PC-3 (cell line): ENCODE measurements at regions not wholly inside any gene's neighbourhood (a gene's known extent, or its start where the extent isn't known, plus 50 kb on each side); places are given as distances from the start of the nearest gene placed in this dataset.
A peak's percentile ranks its signal among the peaks of the same experiment; 100 is the strongest.

Source experiments
- ATAC-seq: fragments of 200-7000 bp; cut with Tn5 transposase; 2 replicates; pipeline ENCODE4 v1.9.1; 2020; ENCODE audit warnings: mild to moderate bottlenecking, moderate library complexity
- BruUV-seq: library from RNA; stranded (reverse); fragments of 400-500 nt; replicated peaks from 2 replicates; lab custom pipeline; 2021; lab: Mats Ljungman, UMichigan
- CTCF ChIA-PET: fragments of 300-600 bp; sonication (Branson Sonifier 250); formaldehyde crosslinking; loops from one replicate; lab custom pipeline; 2022; ENCODE audit warnings: antibody characterized with exemption; lab: Charles Lee
- POLR2A ChIA-PET: fragments of 300-600 bp; sonication (Branson Sonifier 250); formaldehyde crosslinking; loops from one replicate; lab custom pipeline; 2022; ENCODE audit warnings: antibody characterized with exemption; ENCODE audit not compliant: unreplicated experiment; lab: Charles Lee
- DNase-seq: peaks from one replicate; pipeline ENCODE4 v3.0.0-alpha.2; 2015
- H2AFZ ChIP-seq: fragments of 300-600 bp; sonication (generic); 2 replicates; pipeline ENCODE4 v1.6.0; 2016; ENCODE audit warnings: antibody characterized with exemption, low read length
- H3F3A ChIP-seq: fragments of 300-600 bp; sonication (generic); one replicate; pipeline ENCODE4 v1.6.0; 2017; ENCODE audit warnings: antibody characterized with exemption, low read length, control low read depth, mild to moderate bottlenecking; ENCODE audit not compliant: unreplicated experiment
- H3K27ac ChIP-seq: fragments of 300-600 bp; sonication (generic); 2 replicates; pipeline ENCODE4 v1.5.1; 2016; ENCODE audit warnings: mild to moderate bottlenecking, low read length
- H3K27me3 ChIP-seq: fragments of 300-600 bp; sonication (generic); 2 replicates; pipeline ENCODE4 v1.6.1; 2016; ENCODE audit warnings: low read length, mixed read lengths
- H3K36me3 ChIP-seq: fragments of 300-600 bp; sonication (generic); 2 replicates; pipeline ENCODE4 v1.6.1; 2016; ENCODE audit warnings: low read depth, mixed run types, low read length, mixed read lengths
- H3K4me1 ChIP-seq: fragments of 300-600 bp; sonication (generic); 2 replicates; pipeline ENCODE4 v1.5.1; 2016; ENCODE audit warnings: low read length; ENCODE audit not compliant: insufficient read depth
- H3K4me2 ChIP-seq: fragments of 300-600 bp; sonication (generic); 2 replicates; pipeline ENCODE4 v1.6.0; 2016; ENCODE audit warnings: low read length
- H3K4me3 ChIP-seq: fragments of 300-600 bp; sonication (generic); 2 replicates; pipeline ENCODE4 v1.5.1; 2016; ENCODE audit warnings: mild to moderate bottlenecking, low read length, mixed read lengths
- H3K79me2 ChIP-seq: fragments of 300-600 bp; sonication (generic); 2 replicates; pipeline ENCODE4 v1.6.1; 2017; ENCODE audit warnings: low read length, mixed read lengths
- H3K9ac ChIP-seq: fragments of 300-600 bp; sonication (generic); 2 replicates; pipeline ENCODE4 v1.6.0; 2016; ENCODE audit warnings: mild to moderate bottlenecking, low read length
- H3K9me2 ChIP-seq: fragments of 300-600 bp; sonication (generic); replicated peaks from 2 replicates; pipeline ENCODE4 v1.6.1; 2016; ENCODE audit warnings: mixed run types, low read length, mixed read lengths
- H3K9me3 ChIP-seq: fragments of 300-600 bp; sonication (generic); 2 replicates; pipeline ENCODE4 v1.6.1; 2016; ENCODE audit warnings: low read length, mixed read lengths
- H4K20me1 ChIP-seq: fragments of 300-600 bp; sonication (generic); 2 replicates; pipeline ENCODE4 v1.6.1; 2016; ENCODE audit warnings: low read length, mixed read lengths
- EZH2 ChIP-seq: fragments of 300-600 bp; sonication (generic); IDR thresholded peaks from one replicate; pipeline ENCODE4 v1.6.1; 2017; ENCODE audit warnings: antibody characterized with exemption, mild to moderate bottlenecking, low read length; ENCODE audit not compliant: unreplicated experiment
- EZH2phosphoT487 ChIP-seq: fragments of 300-600 bp; sonication (generic); IDR thresholded peaks from 2 replicates; pipeline ENCODE4 v1.6.1; 2018; ENCODE audit warnings: mild to moderate bottlenecking, antibody characterized with exemption, low read length, borderline replicate concordance
- intact Hi-C: fragments of 100-400 bp; cut with micrococcal nuclease; formaldehyde crosslinking; loops from 2 replicates; pipeline ENCODE4 v1.9.0; 2023
- TF ChIP-seq, protein P1 (sequence below): fragments of 300-600 bp; sonication (generic); conservative IDR thresholded peaks from 2 replicates; pipeline ENCODE4 v1.5.1; 2017; ENCODE audit warnings: antibody characterized with exemption, low read depth, mild to moderate bottlenecking, low read length

DNA sequence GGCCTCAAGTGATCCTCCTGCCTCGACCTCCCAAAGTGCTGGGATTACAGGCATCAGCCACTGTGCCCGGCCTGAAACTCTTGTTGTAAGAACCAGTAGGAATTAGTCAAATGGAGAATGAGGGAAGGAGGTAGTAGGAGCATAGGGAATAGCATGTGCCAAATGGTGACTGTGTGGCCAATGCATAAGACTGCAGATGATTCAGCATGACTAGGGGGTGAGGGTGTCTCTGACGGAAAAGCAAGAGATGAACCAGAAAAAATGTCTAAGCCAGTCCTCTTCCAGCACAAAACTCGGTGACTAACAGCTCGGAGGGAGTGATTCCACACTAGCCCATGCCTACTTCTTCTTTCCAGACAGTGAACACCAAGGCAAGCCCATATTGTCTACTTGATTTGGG lies 58.2 kb upstream of the DUSP21 start:
- intact Hi-C loops, result no loop called here
- H3K36me3 ChIP-seq, result no peaks in the 10 kb centered on the region
- H3K4me2 ChIP-seq, result peak overlapping the region; percentile 44
- H4K20me1 ChIP-seq, result no peaks in the 10 kb centered on the region
- POLR2A ChIA-PET, result no interaction called here
- peak overlapping the region; percentile 50 for H3K9ac ChIP-seq
- CTCF ChIA-PET, result no interaction called here
- no peaks in the 10 kb centered on the region for H3K79me2 ChIP-seq
- no peak overlapping the region for H3K4me3 ChIP-seq
- BruUV-seq, result no TSS peak
- H3K9me3 ChIP-seq, result no peaks in the 10 kb centered on the region
- no peaks in the 10 kb centered on the region for H3K9me2 ChIP-seq
- H3K27me3 ChIP-seq, result no peaks in the 10 kb centered on the region
- ATAC-seq (peak; percentile 99), DNase-seq (peak; percentile 92)
- peaks cover 28% of the 10 kb centered on the region for H3K4me1 ChIP-seq
- no peak for TF ChIP-seq EZH2phosphoT487
- no peak for TF ChIP-seq EZH2
- TF ChIP-seq, protein P1, sequence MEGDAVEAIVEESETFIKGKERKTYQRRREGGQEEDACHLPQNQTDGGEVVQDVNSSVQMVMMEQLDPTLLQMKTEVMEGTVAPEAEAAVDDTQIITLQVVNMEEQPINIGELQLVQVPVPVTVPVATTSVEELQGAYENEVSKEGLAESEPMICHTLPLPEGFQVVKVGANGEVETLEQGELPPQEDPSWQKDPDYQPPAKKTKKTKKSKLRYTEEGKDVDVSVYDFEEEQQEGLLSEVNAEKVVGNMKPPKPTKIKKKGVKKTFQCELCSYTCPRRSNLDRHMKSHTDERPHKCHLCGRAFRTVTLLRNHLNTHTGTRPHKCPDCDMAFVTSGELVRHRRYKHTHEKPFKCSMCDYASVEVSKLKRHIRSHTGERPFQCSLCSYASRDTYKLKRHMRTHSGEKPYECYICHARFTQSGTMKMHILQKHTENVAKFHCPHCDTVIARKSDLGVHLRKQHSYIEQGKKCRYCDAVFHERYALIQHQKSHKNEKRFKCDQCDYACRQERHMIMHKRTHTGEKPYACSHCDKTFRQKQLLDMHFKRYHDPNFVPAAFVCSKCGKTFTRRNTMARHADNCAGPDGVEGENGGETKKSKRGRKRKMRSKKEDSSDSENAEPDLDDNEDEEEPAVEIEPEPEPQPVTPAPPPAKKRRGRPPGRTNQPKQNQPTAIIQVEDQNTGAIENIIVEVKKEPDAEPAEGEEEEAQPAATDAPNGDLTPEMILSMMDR, result no peak
- peak overlapping the region; percentile 9; the same call in 1 of the 2 replicates for H2AFZ ChIP-seq
- no peaks in the 10 kb centered on the region for H3F3A ChIP-seq
- peak overlapping the region; percentile 82 for H3K27ac ChIP-seq

DNA sequence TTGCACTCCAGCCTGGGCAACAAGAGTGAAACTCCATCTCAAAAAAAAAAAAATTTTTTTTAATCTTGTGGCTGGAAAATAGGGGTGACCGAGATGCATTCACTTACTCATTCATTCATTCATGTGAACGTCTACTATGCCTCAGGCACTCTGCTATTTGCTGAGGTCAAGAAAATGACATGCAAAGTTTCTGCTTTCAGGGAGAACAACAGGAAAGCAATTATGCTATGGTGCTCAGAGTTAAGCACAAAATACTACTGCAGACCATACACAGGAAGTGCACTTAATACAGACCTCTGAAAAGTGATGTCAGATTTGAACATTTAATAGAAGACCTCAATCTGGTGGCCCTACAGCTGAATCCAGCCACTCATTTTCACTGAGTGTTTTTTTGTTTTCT lies 59.6 kb upstream of the DUSP21 start:
- no TSS peak for BruUV-seq
- H3K9ac ChIP-seq, result peak overlapping the region; percentile 50
- H3F3A ChIP-seq, result no peaks in the 10 kb centered on the region
- no peaks in the 10 kb centered on the region for H3K9me3 ChIP-seq
- H3K27me3 ChIP-seq, result no peaks in the 10 kb centered on the region
- H3K9me2 ChIP-seq, result no peaks in the 10 kb centered on the region
- peak overlapping the region; percentile 82 for H3K27ac ChIP-seq
- peak overlapping the region; percentile 39 for H3K4me2 ChIP-seq
- DNase-seq, result peak; percentile 72
- ChIA-PET POLR2A (no interaction called here), CTCF (no interaction called here)
- H3K4me3 ChIP-seq, result no peak overlapping the region
- no peak overlapping the region for H2AFZ ChIP-seq
- peaks cover 28% of the 10 kb centered on the region for H3K4me1 ChIP-seq
- H3K36me3 ChIP-seq, result no peaks in the 10 kb centered on the region
- intact Hi-C loops, result no loop called here
- TF ChIP-seq, protein P1, result no peak
- TF ChIP-seq EZH2 (no peak), EZH2phosphoT487 (no peak)
- H3K79me2 ChIP-seq, result no peaks in the 10 kb centered on the region
- H4K20me1 ChIP-seq, result no peaks in the 10 kb centered on the region
- no peak for ATAC-seq

DNA sequence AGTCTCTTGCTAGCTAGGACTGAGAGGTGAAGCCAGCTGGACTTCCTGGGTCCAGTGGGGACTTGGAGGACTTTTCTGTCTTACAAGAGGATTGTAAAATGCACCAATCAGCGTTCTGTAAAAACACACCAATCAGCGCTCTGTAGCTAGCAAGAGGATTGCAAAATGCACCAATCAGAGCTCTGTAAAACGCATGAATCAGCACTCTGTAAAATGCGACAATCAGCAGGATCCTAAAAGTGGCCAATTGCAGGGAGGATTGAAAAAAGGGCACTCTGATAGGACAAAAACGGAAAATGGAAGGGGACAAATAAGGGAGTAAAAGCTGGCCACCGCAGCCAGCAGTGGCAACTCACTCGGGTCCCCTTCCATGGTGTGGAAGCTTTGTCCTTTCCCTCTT lies 65.6 kb upstream of the DUSP21 start:
- TF ChIP-seq EZH2, result no peak
- CTCF ChIA-PET, result no interaction called here
- no peak overlapping the region for H3K27ac ChIP-seq
- H3K27me3 ChIP-seq, result no peaks in the 10 kb centered on the region
- no peaks in the 10 kb centered on the region for H4K20me1 ChIP-seq
- H3F3A ChIP-seq, result no peaks in the 10 kb centered on the region
- H3K4me2 ChIP-seq, result no peak overlapping the region
- no TSS peak for BruUV-seq
- no peaks in the 10 kb centered on the region for H3K36me3 ChIP-seq
- no peak overlapping the region for H3K4me3 ChIP-seq
- H3K9ac ChIP-seq, result no peak overlapping the region
- H3K4me1 ChIP-seq, result no peaks in the 10 kb centered on the region
- POLR2A ChIA-PET, result no interaction called here
- H3K9me3 ChIP-seq, result no peaks in the 10 kb centered on the region
- no peak for DNase-seq
- intact Hi-C loops, result no loop called here
- no peaks in the 10 kb centered on the region for H3K79me2 ChIP-seq
- no peaks in the 10 kb centered on the region for H3K9me2 ChIP-seq
- ATAC-seq, result no peak
- H2AFZ ChIP-seq, result no peak overlapping the region
